Smooth muscle cell of the brain vasculature (primary cell): ENCODE measurements at regions not wholly inside any gene's neighbourhood (a gene's known extent, or its start where the extent isn't known, plus 50 kb on each side); places are given as distances from the start of the nearest gene placed in this dataset.

Source experiments
- DNase-seq: peaks from one replicate; pipeline ENCODE4 v3.0.0-alpha.2; 2012; ENCODE audit warnings: low read depth, low spot score

DNA sequence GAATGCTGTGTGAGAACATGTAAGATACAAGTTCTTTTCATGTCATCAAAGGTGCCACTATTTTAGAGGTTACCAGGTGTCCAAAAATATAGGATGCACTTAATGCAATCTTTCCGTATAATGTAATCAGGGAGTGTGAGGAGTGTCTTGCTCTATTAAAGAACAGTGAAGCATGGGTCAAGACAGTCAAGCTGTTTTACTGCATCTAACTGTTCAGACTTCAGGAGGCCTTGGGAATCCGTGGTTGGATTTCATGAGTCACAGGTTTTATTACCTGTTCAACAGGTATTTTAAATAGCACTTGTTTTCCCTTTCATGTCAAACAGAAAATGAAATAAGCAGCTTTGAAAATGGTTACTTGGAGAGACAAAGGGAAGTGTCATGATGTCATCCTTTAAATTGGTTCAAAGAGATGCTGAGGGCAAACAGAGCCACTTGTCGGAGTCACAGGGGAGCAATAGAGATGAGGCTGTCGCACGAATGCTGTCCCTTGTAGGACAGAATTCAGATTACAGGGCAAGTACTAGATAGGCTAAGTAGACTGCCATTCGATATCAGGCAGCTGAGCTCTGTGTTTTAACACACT, 621.5 kb downstream of the QKI start:
- no peak for DNase-seq

DNA sequence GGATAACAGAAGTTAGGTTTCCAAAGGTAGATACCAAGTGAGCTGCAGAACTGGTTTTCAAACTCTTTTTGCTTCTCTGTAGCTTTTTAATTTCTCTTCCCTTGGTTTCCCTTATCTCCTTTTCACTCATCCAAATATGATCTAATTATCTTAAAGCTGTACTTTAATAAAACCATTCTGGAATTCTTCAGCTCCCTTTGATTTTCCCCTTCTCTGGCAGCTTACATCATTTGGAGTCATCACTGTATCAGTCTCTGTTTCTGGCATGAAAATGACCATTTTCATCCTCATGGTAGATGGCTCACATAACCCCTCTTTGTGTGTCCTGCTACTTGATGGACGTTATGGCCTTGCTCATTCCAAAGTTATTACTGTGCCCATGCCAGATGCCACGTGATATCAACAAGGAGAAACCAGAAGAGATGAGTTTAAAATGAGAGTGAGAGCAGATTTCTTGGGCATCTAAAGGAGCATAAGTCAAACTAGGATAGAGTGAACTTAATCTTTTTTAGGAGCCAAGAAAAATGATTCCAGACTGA, 620.2 kb downstream of the QKI start:
- DNase-seq, result no peak

DNA sequence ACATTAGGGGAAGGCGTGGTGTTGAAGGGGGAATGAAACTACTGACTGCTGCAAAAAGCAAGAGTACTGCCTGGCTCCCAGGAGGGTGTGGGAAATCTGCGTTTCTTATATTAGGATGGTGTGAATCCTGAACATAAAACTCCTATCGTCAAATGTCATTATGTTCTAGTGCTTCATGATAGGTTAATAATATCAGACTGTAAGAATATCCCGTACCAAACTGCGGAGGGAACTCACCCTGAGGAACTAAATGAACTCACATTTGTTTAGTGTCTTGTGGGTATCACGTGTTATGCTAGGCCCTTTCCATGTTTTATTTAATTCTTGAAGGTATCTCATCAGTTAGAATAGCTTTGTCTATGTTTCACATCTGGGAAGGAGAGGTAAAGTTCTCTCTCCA, 610.7 kb downstream of the QKI start:
- no peak for DNase-seq

DNA sequence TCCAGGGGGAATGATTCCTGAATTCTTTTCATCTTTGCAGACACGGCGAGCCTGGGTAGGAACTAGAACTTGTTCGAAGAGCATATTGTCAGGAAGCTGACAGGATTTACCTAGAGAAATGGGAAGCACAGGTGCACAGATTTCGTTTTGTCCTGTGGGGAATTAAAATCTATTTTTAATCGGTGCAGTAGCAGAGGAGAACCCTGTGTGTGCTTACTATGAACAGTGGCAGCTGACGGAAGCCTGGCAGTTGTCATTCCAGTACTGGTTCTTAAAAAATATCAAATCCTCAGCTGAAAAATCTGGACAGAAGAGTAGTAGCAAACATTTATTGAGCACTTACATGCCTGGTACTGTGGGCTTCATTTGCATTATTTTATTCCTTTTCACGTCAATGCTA, 609.0 kb downstream of the QKI start:
- DNase-seq, result no peak

DNA sequence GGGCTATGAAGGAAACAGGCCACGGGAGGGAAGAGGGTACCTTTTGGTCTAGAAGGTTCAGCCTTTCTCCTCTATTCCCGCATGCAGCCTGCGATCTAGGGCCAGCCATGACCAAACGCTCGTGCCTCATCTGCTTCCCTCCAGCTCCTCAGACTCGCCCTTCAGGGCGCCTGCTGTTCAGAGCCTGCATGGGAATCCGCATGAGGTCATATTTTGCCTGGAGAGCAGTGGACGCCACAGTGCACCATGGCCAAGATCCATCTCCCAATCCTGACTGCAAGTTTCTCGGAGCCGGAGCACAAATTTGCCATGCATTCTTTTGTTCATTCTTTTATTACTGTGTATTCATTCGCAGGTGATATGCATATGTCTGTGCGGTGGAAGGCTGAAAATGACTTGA, 608.1 kb downstream of the QKI start:
- DNase-seq, result no peak

DNA sequence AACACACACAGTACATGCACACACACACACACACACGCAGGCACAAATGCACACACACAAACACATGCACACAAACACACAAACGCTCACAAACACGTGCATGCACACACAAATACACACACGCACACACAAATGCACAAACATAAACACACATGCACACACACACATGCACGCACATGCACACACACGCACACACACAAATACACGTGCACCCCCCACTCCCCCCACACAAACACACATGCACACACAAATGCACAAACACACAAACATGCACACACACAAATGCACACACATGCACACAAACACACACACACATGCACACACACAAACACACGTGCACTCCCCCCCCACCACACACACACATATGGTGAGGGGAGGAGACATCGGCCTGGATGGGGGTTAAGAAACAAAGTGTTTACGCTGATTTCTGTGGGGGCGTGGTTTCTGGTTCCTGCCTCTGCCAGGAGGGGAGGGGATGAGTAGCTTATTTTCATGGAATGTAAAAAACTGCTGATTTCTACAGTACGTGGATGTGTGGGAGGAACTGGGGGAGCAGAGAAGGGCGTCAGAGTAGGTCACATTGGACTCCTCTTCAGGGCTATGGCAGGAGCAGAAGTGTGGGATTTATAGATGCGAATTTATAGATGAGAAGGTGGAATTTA, 607.2 kb downstream of the QKI start:
- DNase-seq, result no peak

DNA sequence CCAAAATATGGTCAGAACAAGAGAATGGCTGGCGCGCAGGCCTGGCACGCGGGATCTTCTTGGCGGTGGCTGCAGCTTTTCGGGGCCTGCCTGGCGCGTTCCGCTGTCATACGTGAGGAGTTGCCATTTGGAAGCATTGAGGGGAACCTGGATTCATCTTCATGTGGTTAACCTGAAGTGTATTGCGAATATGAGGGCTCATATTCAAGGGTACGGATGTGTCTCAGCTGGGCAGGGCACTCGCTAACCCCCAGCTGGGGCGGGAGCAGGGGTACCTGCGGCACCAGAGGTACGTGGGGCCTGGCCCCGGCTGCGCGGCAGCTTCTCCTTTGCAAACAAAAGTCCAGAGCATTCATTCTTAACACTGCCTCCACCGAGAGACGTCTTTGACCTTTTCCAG, 605.6 kb downstream of the QKI start:
- no peak for DNase-seq

DNA sequence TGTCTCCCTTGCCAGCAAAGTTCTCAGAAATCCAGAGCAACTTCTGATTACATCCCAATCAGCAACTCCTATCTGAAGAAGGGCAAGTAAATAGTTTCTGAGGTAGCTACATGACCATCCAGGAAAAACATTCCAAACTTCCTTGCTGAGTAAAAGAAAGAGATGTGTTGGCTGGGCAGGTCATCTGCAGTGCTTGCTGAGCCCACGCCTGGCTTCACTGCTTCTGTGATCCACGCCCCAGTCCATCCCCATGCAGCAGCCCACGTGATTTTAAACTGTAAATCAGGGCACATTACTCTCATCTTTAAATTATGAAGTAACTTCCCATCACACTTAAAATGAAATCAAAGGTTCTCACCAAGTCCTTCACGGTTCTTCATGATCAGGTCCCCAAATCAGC, 603.6 kb downstream of the QKI start:
- DNase-seq, result no peak

DNA sequence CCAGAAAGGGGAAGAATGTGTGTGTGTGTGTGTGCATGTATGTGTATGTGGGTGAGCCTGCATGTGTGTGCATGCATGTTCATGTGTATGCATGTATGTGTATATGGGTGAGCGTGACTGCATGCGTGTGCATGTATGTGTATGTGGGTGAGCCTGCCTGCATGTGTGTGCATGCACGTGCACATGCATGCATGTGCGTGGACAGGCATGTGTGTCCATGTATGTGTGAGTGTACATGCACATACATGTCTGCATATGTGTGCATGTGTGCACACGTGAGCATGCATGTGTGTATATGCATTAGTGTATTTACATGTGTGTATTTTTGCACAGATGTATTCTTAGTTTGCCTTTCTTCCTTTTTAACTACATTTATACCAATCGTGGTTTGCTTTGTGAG, 601.5 kb downstream of the QKI start:
- no peak for DNase-seq

DNA sequence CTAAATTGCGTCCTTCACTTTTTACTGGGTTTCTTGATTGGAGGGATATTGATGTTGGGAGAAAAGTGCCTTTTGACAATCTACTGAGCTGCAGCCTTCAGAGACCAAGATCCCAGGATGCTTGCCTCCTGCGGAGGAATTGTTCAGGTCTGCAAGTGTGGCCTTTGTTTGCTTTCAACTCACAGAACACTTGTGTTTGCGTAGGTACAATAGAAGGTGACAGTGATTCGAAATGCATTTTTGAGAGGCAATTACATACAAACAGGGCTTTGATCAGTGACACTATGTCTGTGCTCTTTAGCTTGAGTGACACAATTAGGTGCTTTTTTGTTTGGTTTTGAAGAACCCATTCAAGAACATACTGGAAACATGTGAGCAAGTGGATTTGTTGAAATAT, 600.6 kb downstream of the QKI start:
- no peak for DNase-seq

DNA sequence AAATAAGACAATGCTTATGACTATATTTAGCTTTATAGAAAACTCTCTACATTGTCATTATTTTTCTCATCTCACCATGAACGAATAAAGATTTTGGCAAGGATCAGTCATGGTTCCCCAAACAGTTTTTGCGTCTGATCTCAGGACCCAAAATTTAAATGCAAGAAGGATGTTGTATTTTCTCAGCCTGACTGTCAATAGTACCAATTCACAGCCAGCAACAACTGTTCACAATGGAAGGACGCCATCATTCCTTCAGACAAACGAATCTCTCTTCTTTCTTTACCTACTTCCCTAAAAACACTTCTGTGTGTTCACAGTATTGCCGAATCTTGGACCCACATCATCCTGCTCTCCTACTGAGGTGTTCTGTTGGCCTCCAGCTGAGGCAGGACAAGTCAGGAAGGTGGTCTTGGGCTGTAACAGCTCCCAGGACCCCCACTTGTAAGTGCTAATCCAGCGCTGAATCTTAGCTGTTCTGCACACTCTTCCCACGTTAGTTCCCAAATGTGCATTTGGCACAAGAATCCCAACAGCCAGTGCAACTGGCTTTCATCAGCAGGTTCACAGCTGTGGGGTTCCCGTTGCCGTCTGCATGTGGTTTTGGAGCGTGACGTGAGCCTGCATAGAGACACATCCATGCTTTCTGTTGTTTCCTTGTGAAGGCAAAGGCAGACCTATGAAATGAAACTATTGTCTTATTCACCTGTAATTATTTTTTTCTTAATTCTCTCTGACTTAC, 600.0 kb downstream of the QKI start:
- no peak for DNase-seq

DNA sequence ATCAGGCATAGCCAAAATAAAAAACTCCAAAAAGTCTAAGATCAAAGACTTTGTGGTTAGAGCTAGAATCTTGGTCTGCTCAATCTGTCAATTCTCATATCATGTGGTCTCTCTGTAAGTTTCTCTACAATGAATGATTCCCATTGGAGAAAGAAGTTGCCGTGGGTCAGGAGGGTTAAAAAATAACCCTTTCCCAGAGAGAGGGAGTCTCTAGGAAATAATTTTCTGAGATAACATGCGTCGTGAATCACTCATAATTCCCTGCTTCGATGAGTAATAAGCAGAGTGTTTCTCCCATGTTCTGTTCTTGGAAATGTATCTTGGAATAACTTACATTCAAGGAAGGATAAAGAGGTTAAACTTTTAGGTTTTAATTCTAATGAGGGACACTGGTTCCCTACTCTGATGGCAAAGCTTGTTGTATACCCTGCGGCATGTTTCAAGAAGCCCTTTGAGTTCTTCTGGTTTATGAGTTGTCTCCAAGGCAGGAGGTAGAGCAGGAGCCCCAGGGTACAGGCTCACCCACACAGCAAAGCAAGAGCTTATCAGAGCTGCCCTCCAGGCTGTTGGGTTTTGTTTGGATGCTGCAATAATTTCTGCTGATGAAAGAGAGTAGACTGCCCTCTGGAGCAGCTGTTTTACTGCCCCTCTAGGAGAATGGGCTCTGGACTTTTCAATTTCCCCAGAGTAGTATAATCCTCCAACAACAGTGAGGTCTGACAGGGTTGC, 599.1 kb downstream of the QKI start:
- DNase-seq, result no peak

DNA sequence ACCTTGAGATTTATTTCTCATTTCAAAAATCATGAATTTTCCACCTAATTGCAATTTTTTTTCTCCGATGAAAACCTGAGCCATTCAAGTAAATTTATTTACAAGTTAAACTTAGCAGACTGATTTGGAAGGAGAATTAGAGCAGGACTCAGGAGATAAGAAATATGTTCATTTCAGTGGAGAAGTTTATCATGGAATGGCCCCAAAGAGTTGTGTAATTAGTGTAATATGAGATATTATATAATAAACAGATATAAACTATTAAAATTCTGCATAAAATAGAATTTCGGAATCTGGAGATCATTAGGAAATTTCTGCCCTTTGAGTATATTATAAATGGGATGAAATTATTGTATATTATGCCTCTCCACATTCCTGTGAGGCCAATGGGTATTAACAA, 596.8 kb downstream of the QKI start:
- no peak for DNase-seq

DNA sequence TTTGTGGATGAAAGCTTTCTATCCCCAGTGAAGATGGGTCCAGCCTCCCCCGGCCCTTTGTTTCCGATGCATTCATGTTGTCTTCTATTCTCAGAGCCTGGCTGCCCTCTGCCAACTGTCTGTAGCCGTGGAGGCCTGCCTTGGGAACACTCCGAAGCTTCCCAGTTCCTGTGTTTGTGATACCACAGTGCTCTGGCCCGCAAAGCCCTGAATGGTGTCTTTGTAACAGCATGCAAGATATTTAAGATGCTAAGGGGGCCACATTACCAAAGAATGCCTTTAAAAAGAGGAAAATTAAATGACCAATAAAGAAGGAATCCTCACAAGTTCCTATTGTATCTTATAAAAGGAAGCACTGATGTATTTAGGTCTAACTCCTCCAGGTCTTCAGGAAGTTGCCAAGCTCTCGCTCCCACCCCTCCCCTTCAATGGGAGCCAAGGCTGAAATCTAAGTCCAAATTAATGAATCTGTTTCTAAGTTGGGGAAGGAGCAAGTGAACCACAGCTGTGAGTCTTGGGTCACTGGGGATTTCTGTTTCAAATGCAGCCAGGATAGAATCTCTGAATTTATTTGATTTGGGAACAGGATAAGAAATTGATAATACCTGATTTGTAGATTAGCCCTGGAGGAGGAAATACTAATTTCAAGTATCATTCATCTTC, 596.1 kb downstream of the QKI start:
- no peak for DNase-seq

DNA sequence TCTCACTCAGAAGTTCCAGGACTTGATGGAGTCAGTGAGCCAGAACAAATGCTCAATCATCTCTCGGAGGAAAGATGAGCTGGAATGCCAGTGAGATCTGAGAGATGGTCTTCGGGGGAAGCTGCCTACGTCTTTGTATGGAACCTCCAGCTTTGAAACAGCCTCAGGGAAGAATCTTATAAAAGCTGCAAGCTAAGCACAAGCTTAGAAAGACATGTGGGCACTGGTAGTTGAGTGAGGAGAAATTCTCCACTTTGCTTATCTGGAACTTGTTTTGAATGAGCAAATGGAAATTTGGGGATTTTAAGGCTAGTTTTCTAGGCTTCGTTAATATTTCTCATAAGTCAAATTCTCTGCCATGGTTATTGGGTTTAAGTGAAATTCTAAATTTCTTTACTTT, 594.4 kb downstream of the QKI start:
- DNase-seq, result no peak

DNA sequence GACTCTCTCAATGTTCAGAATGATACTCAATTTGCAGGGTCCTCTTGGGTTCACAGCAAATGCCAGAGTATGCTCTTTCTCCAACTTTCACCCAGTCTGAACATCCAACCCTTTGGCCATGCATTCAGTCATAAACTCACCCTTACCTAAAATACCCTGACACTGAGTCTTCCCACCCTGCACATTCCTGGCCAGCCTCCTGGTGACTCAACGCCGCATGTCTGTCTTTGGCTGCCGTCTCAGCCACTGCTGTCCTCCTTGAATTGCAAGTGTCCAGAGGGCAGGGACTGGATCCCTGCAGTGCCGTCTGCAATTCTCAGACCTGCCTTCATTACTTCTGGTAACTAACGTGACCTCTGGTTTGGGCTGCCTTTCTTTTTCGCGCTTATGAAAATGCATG, 593.4 kb downstream of the QKI start:
- DNase-seq, result no peak

DNA sequence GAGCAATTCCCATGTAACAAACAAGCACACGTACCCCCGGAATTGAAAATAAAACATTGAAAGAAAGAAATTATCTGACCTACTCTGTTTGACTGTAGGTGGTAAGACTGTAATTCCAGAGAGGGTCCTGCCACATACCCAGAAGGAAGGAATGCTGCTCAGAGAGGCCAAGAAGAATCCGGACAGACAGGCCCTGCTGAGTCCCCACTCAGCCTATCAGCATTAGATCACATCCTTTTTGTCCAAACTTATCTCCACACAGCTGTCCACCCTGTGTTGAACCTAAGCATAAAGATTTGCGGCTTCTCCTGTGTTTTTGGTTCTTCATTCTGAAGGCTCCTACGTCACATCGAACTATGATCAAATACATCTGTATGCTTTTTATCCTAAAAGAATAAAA, 591.9 kb downstream of the QKI start:
- no peak for DNase-seq

DNA sequence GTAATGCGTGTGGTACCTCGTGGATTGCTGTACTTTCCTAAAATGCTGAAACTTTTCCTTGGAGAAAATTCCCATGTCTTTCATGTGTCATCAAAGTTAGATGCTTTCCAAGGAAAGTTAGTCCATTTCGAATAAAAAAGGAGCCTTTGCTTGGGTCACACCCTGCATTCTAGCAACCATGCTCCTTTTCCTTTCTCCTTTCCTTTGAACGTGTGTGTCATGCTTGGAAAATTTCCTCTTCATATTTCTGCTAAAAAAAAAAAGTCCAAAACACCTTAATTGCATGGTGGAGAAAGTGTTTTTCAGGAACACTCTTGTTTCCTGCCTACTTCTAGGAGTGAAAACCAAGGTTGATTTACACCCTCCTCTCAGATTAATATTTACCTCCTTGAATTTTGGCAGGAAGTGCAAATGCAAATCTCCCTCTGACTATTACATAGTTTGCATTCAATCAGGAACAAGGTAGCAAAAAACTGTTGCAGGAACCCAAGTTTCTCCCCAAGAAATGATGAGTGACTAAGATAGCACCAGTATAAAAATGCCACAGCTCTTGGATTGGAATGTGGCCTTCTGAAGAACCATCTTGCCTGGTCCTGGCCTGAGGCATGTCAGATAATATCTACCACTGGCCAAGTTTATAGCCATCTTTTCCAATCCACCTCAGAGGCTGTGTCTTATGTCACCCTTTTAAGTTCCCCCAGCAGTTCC, 590.6 kb downstream of the QKI start:
- DNase-seq, result no peak

DNA sequence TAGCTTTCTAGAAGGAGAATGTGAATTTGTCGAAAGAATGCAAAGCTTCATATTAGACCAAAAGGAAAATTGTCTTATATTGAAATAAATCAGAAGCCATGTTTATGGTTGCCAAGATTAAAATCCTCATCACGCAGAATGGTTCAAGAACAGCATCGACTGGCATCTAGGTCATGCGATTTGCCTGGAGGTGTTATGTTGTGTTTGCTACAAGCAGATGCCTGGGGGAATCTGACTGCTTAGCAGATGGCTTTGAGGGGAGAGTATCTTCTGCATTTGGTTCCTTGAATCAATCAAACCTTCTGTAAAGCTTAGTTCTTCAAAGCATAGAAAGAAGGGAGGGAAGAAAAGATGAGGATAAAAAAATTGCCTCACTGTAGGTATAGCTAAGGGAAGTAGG, 585.8 kb downstream of the QKI start:
- no peak for DNase-seq

DNA sequence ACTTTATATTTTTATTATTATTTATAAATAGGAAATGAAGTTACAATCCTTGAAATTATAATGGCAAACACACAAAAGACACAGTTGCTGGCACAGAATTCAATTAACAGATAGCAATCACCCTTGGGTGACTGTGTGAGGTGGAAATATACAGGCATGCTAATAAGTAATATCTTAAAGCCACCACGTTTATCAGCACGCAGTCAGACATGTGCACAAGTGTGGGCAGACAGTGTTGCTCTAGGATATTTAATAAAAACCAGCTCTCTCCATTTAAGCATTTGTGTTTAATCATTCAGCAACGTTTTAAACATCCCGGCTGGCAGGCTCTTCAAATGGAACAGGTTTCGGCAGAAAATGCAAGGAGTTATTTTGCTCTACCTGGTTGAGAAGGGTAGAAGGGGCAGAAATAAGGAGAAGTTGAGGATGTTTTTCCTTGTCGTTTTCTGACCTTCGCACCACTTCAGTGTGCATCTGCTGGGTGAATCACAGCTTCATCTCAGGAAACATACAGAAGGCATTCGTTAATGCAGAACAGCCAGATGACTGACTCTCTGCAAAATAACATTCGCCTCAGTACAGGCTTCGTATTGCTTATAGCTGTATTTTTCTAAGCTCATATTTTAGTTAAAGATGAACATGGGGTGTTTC, 585.1 kb downstream of the QKI start:
- no peak for DNase-seq

DNA sequence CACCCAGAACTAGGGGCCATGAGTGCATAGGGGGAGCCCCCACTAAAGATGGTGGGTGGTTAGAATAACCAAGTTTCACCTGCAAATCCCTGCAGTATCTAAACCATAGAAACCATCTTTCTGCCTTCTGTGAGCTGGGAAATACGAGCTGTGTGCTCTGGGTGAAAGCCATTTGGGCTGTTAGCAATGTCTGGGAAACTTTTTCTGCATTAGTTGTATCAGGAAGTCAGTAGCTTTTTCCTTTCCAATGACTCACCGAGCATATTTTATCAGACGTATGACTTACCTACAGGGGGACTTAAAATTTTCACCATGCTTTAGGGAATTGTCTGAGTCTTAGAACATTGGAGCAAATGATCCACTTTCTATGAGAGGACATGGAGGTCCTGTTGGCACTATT, 584.0 kb downstream of the QKI start:
- DNase-seq, result no peak
